ENCODE measurements at regions not wholly inside any gene's neighbourhood (a gene's known extent, or its start where the extent isn't known, plus 50 kb on each side); places are given as distances from the start of the nearest gene placed in this dataset.
"Not testable (repeated sequence)": the region's sequence is repeated elsewhere in the genome, so short reads cannot be mapped to it uniquely, and the experiment has no call there.

GRCh38 chr5:24222876-24223275, 421.9 kb downstream of the CDH10 start:
- no peak for DNase-seq
- CTCF ChIA-PET = no interaction called here
- Mint-ChIP-seq H3K4me3 (no peak overlapping the region), H3K27ac (no peak overlapping the region), H3K36me3 (ENCODE audit: low read depth) (no peaks in the 10 kb centered on the region), H3K27me3 (no peaks in the 10 kb centered on the region), H3K9me3 (peaks cover 18% of the 10 kb centered on the region), H3K4me1 (no peaks in the 10 kb centered on the region)
- POLR2A ChIA-PET = no interaction called here

- no peaks in the 10 kb centered on the region for H3K4me1 Mint-ChIP-seq
- H3K9me3 Mint-ChIP-seq = peaks cover 20% of the 10 kb centered on the region
- H3K27me3 Mint-ChIP-seq = no peaks in the 10 kb centered on the region
- no peaks in the 10 kb centered on the region for H3K36me3 Mint-ChIP-seq (ENCODE audit: low read depth)
- no peak overlapping the region for H3K27ac Mint-ChIP-seq
- no peak for DNase-seq
- CTCF ChIA-PET = no interaction called here
- POLR2A ChIA-PET = no interaction called here
- H3K4me3 Mint-ChIP-seq = no peak overlapping the region
These were observed 419.7 kb downstream of the CDH10 start for GRCh38 chr5:24225051-24225450.

GRCh38 chr5:24226479-24226878, 418.3 kb downstream of the CDH10 start:
- Mint-ChIP-seq H3K27me3 (no peaks in the 10 kb centered on the region), H3K4me3 (no peak overlapping the region), H3K36me3 (ENCODE audit: low read depth) (no peaks in the 10 kb centered on the region), H3K27ac (no peak overlapping the region), H3K4me1 (no peaks in the 10 kb centered on the region), H3K9me3 (peaks cover 14% of the 10 kb centered on the region)
- DNase-seq = no peak
- POLR2A ChIA-PET = no interaction called here
- CTCF ChIA-PET = no interaction called here

GRCh38 chr5:24227881-24228280, 416.9 kb downstream of the CDH10 start:
- POLR2A ChIA-PET; H3K36me3 Mint-ChIP-seq (ENCODE audit: low read depth); DNase-seq; H3K4me1 Mint-ChIP-seq; H3K27me3 Mint-ChIP-seq; H3K4me3 Mint-ChIP-seq; CTCF ChIA-PET; H3K27ac Mint-ChIP-seq: not testable (repeated sequence)
- peaks cover 11% of the 10 kb centered on the region for H3K9me3 Mint-ChIP-seq

GRCh38 chr5:24232041-24232440, 412.7 kb downstream of the CDH10 start:
- Mint-ChIP-seq H3K36me3 (ENCODE audit: low read depth) (no peaks in the 10 kb centered on the region), H3K27me3 (no peaks in the 10 kb centered on the region)

GRCh38 chr5:24232929-24233498, 411.8 kb downstream of the CDH10 start:
- POLR2A ChIA-PET = no interaction called here
- Mint-ChIP-seq H3K36me3 (ENCODE audit: low read depth) (no peaks in the 10 kb centered on the region), H3K4me3 (no peak overlapping the region), H3K27ac (no peak overlapping the region), H3K4me1 (no peaks in the 10 kb centered on the region), H3K9me3 (peaks cover 2% of the 10 kb centered on the region), H3K27me3 (no peaks in the 10 kb centered on the region)
- DNase-seq = no peak
- CTCF ChIA-PET = no interaction called here

More at GRCh38 chr5:24232041-24232440, 412.7 kb downstream of the CDH10 start:
- Mint-ChIP-seq H3K4me1 (no peaks in the 10 kb centered on the region), H3K4me3 (no peak overlapping the region), H3K9me3 (peaks cover 2% of the 10 kb centered on the region), H3K27ac (no peak overlapping the region)
- POLR2A ChIA-PET = no interaction called here
- CTCF ChIA-PET = no interaction called here
- no peak for DNase-seq

GRCh38 chr5:24235946-24236345, 408.8 kb downstream of the CDH10 start:
- Mint-ChIP-seq H3K27me3 (no peaks in the 10 kb centered on the region), H3K4me3 (no peak overlapping the region), H3K27ac (no peak overlapping the region), H3K36me3 (ENCODE audit: low read depth) (no peaks in the 10 kb centered on the region), H3K9me3 (peaks cover 4% of the 10 kb centered on the region), H3K4me1 (no peaks in the 10 kb centered on the region)
- CTCF ChIA-PET = no interaction called here
- DNase-seq = no peak
- POLR2A ChIA-PET = no interaction called here

GRCh38 chr5:24245821-24246220, 399.0 kb downstream of the CDH10 start:
- H3K27ac Mint-ChIP-seq = no peak overlapping the region
- H3K9me3 Mint-ChIP-seq = peaks cover 14% of the 10 kb centered on the region
- DNase-seq = no peak
- no peaks in the 10 kb centered on the region for H3K36me3 Mint-ChIP-seq (ENCODE audit: low read depth)
- no peaks in the 10 kb centered on the region for H3K27me3 Mint-ChIP-seq
- no peaks in the 10 kb centered on the region for H3K4me1 Mint-ChIP-seq
- ChIA-PET CTCF (no interaction called here), POLR2A (no interaction called here)
- H3K4me3 Mint-ChIP-seq = no peak overlapping the region

- no peak overlapping the region for H3K27ac Mint-ChIP-seq
- ChIA-PET POLR2A (no interaction called here), CTCF (no interaction called here)
- no peaks in the 10 kb centered on the region for H3K36me3 Mint-ChIP-seq (ENCODE audit: low read depth)
- H3K4me1 Mint-ChIP-seq = no peaks in the 10 kb centered on the region
- peaks cover 3% of the 10 kb centered on the region for H3K9me3 Mint-ChIP-seq
- no peak overlapping the region for H3K4me3 Mint-ChIP-seq
- no peaks in the 10 kb centered on the region for H3K27me3 Mint-ChIP-seq
- no peak for DNase-seq
These were observed 380.2 kb downstream of the CDH10 start for GRCh38 chr5:24264547-24264946.

GRCh38 chr5:24265306-24265705, 379.5 kb downstream of the CDH10 start:
- H3K27me3 Mint-ChIP-seq = no peaks in the 10 kb centered on the region
- H3K27ac Mint-ChIP-seq = no peak overlapping the region
- ChIA-PET POLR2A (no interaction called here), CTCF (no interaction called here)
- peaks cover 3% of the 10 kb centered on the region for H3K9me3 Mint-ChIP-seq
- DNase-seq = no peak
- H3K4me1 Mint-ChIP-seq = no peaks in the 10 kb centered on the region
- no peaks in the 10 kb centered on the region for H3K36me3 Mint-ChIP-seq (ENCODE audit: low read depth)
- no peak overlapping the region for H3K4me3 Mint-ChIP-seq

GRCh38 chr5:24268482-24269056, 376.2 kb downstream of the CDH10 start:
- Mint-ChIP-seq H3K4me1 (no peaks in the 10 kb centered on the region), H3K27ac (no peak overlapping the region), H3K4me3 (no peak overlapping the region), H3K9me3 (peaks cover 8% of the 10 kb centered on the region), H3K36me3 (ENCODE audit: low read depth) (no peaks in the 10 kb centered on the region), H3K27me3 (no peaks in the 10 kb centered on the region)
- CTCF ChIA-PET = no interaction called here
- DNase-seq = no peak
- POLR2A ChIA-PET = no interaction called here

GRCh38 chr5:24271702-24272118, 373.1 kb downstream of the CDH10 start:
- CTCF ChIA-PET; POLR2A ChIA-PET; H3K27ac Mint-ChIP-seq; H3K9me3 Mint-ChIP-seq; H3K4me3 Mint-ChIP-seq; H3K36me3 Mint-ChIP-seq (ENCODE audit: low read depth); H3K27me3 Mint-ChIP-seq; DNase-seq; H3K4me1 Mint-ChIP-seq: not testable (repeated sequence)

GRCh38 chr5:24272741-24273140, 372.0 kb downstream of the CDH10 start:
- POLR2A ChIA-PET = no interaction called here
- DNase-seq = no peak
- H3K27ac Mint-ChIP-seq = no peak overlapping the region
- H3K4me3 Mint-ChIP-seq = no peak overlapping the region
- no peaks in the 10 kb centered on the region for H3K36me3 Mint-ChIP-seq (ENCODE audit: low read depth)
- H3K4me1 Mint-ChIP-seq = no peaks in the 10 kb centered on the region
- CTCF ChIA-PET = no interaction called here
- H3K9me3 Mint-ChIP-seq = peaks cover 5% of the 10 kb centered on the region
- H3K27me3 Mint-ChIP-seq = no peaks in the 10 kb centered on the region

GRCh38 chr5:24280215-24280614, 364.6 kb downstream of the CDH10 start:
- ChIA-PET POLR2A (no interaction called here), CTCF (no interaction called here)
- no peak for DNase-seq
- no peaks in the 10 kb centered on the region for H3K36me3 Mint-ChIP-seq (ENCODE audit: low read depth)
- H3K27ac Mint-ChIP-seq = no peak overlapping the region
- H3K4me3 Mint-ChIP-seq = no peak overlapping the region
- H3K4me1 Mint-ChIP-seq = no peaks in the 10 kb centered on the region
- H3K9me3 Mint-ChIP-seq = peaks cover 5% of the 10 kb centered on the region
- H3K27me3 Mint-ChIP-seq = no peaks in the 10 kb centered on the region

Data from activated CD4-positive, alpha-beta memory T cell treated with anti-CD3 and anti-CD28 coated beads, Interleukin-2, amount 10 ng/mL, durations not matched to agents 7 days and 5 days (primary cell).